SK-N-SH (cell line): ENCODE measurements at regions not wholly inside any gene's neighbourhood (a gene's known extent, or its start where the extent isn't known, plus 50 kb on each side); places are given as distances from the start of the nearest gene placed in this dataset.

ENCODE experiments used
- CTCF ChIA-PET: fragments of 300-600, 350-600 bp; formaldehyde crosslinking; extraction: SDS; loops from one replicate; lab custom pipeline; 2021; lab: Yijun Ruan, JAX
- POLR2A ChIA-PET: fragments of 350-600 bp; sonication (Branson Sonifier 250); formaldehyde crosslinking; extraction: SDS; loops from one replicate; lab custom pipeline; 2020; ENCODE audit warnings: antibody characterized with exemption, inconsistent platforms; lab: Yijun Ruan, JAX
- DNase-seq: peaks from one replicate; pipeline ENCODE4 v3.0.0; 2012
- H2AFZ ChIP-seq: fragments of 200-600 bp; sonication (generic); 2 replicates; pipeline ENCODE4 v1.8.1; 2016; ENCODE audit warnings: antibody characterized with exemption, mild to moderate bottlenecking, low read depth
- H3F3A ChIP-seq: fragments of 200-600 bp; sonication (generic); replicated peaks from 2 replicates; pipeline ENCODE3; 2016; ENCODE audit warnings: antibody characterized with exemption, mild to moderate bottlenecking; ENCODE audit not compliant: insufficient read depth
- H3K27ac ChIP-seq, 2 experiments: fragments of 200-500 bp in 1 of 2; fragments of 200-600 bp in 1 of 2; sonication (Bioruptor generic) in 1 of 2; sonication (generic), shearing (Covaris generic) in 1 of 2; 2 replicates each; pipeline versions ENCODE4 v1.5.1 to v1.6.1; 2014 to 2016; ENCODE audit warnings: low read depth in 2 of 2, inconsistent platforms in 1 of 2, low read length in 1 of 2, mild to moderate bottlenecking in 1 of 2, mixed read lengths in 1 of 2
- H3K27me3 ChIP-seq: fragments of 200-600 bp; sonication (generic), shearing (Covaris generic); 2 replicates; pipeline ENCODE4 v1.6.1; 2016; ENCODE audit warnings: mixed run types; ENCODE audit not compliant: insufficient read depth
- H3K36me3 ChIP-seq, 2 experiments: fragments of 200-500 bp in 1 of 2; fragments of 200-600 bp in 1 of 2; sonication (Bioruptor generic) in 1 of 2; sonication (generic) in 1 of 2; replicated peaks in 1 of 2; 2 replicates each; pipeline versions ENCODE3 to v1.5.1; 2014 to 2016; ENCODE audit warnings: low read length in 1 of 2, mild to moderate bottlenecking in 1 of 2; ENCODE audit not compliant: insufficient read depth in 2 of 2, control insufficient read depth in 1 of 2
- H3K4me1 ChIP-seq, 2 experiments: fragments of 200-500 bp in 1 of 2; fragments of 200-600 bp in 1 of 2; sonication (Bioruptor generic) in 1 of 2; sonication (generic), shearing (Covaris generic) in 1 of 2; 2 replicates each; pipeline versions ENCODE4 v1.5.1 to v1.6.1; 2014 to 2016; ENCODE audit warnings: low read depth in 1 of 2, low read length in 1 of 2, mixed run types in 1 of 2; ENCODE audit not compliant: insufficient read depth in 2 of 2, control insufficient read depth in 1 of 2
- H3K4me2 ChIP-seq: fragments of 200-600 bp; sonication (generic), shearing (Covaris generic); 2 replicates; pipeline ENCODE4 v1.6.1; 2017; ENCODE audit warnings: mixed run types
- H3K4me3 ChIP-seq, 2 experiments: fragments of 200-500 bp in 1 of 2; fragments of 200-600 bp in 1 of 2; sonication (Bioruptor generic) in 1 of 2; sonication (generic), shearing (Covaris generic) in 1 of 2; 2 replicates each; pipeline versions ENCODE4 v1.5.1 to v1.8.1; 2014 to 2016; ENCODE audit warnings: low read depth in 2 of 2, inconsistent platforms in 1 of 2, low read length in 1 of 2, mild to moderate bottlenecking in 1 of 2, mixed read lengths in 1 of 2, moderate library complexity in 1 of 2
- H3K79me2 ChIP-seq: fragments of 200-600 bp; sonication (generic); 2 replicates; pipeline ENCODE4 v1.8.1; 2017; ENCODE audit warnings: mild to moderate bottlenecking; ENCODE audit not compliant: insufficient read depth
- H3K9ac ChIP-seq: fragments of 200-600 bp; sonication (generic); 2 replicates; pipeline ENCODE4 v1.6.1; 2017; ENCODE audit warnings: mixed run types
- H3K9me2 ChIP-seq: fragments of 200-600 bp; sonication (generic); 2 replicates; pipeline ENCODE4 v1.6.1; 2017; ENCODE audit warnings: mixed run types
- H3K9me3 ChIP-seq: fragments of 200-600 bp; sonication (generic); 2 replicates; pipeline ENCODE4 v1.6.1; 2017; ENCODE audit warnings: mixed run types, mild to moderate bottlenecking, moderate library complexity
- H4K20me1 ChIP-seq: fragments of 200-600 bp; sonication (generic); 2 replicates; pipeline ENCODE4 v1.6.1; 2017; ENCODE audit warnings: mild to moderate bottlenecking, mixed run types; ENCODE audit not compliant: insufficient read depth
- CHD2 ChIP-seq: fragments of 150-350 bp; IDR thresholded peaks from 2 replicates; pipeline ENCODE4 v1.6.1; 2018; ENCODE audit warnings: low read length; ENCODE audit not compliant: partially characterized antibody
- FOSL2 ChIP-seq: IDR thresholded peaks from 2 replicates; pipeline ENCODE4 v1.4.0; 2012; ENCODE audit warnings: low read depth, mild to moderate bottlenecking, moderate library complexity, borderline replicate concordance
- FOXJ3 ChIP-seq: sonication (generic); formaldehyde crosslinking; IDR thresholded peaks from 2 replicates; pipeline ENCODE4 v1.5.1; 2020; ENCODE audit warnings: mild to moderate bottlenecking, missing genetic modification reagents
- GATA2 ChIP-seq: sonication (generic); formaldehyde crosslinking; IDR thresholded peaks from 2 replicates; pipeline ENCODE4 v1.5.0; 2020; ENCODE audit warnings: mild to moderate bottlenecking, missing genetic modification reagents
- IRF3 ChIP-seq: fragments of 150-350 bp; IDR thresholded peaks from 2 replicates; pipeline ENCODE4 v1.6.1; 2016; ENCODE audit warnings: mild to moderate bottlenecking, low read depth, low read length
- JUND ChIP-seq: IDR thresholded peaks from 2 replicates; pipeline ENCODE4 v1.4.0; 2012
- MXI1 ChIP-seq: IDR thresholded peaks from 2 replicates; pipeline ENCODE4 v1.6.1; 2012; ENCODE audit warnings: mild to moderate bottlenecking, low read depth, low read length, improper control_type of control experiment
- NFIC ChIP-seq: IDR thresholded peaks from 2 replicates; pipeline ENCODE4 v1.4.0; 2012; ENCODE audit warnings: borderline replicate concordance
- NRF1 ChIP-seq: IDR thresholded peaks from 2 replicates; pipeline ENCODE4 v1.6.1; 2012; ENCODE audit warnings: low read depth, mild to moderate bottlenecking, low read length
- PBX3 ChIP-seq: IDR thresholded peaks from 2 replicates; pipeline ENCODE4; 2012
- RAD21 ChIP-seq: IDR thresholded peaks from 2 replicates; pipeline ENCODE4 v1.6.1; 2012; ENCODE audit warnings: mild to moderate bottlenecking, low read length
- RFX5 ChIP-seq: IDR thresholded peaks from 2 replicates; pipeline ENCODE4 v1.6.1; 2012; ENCODE audit warnings: mild to moderate bottlenecking, improper control_type of control experiment, low read length
- TAF1 ChIP-seq: IDR thresholded peaks from 2 replicates; pipeline ENCODE4 v1.6.1; 2012; ENCODE audit warnings: low read depth, mild to moderate bottlenecking, low read length, moderate library complexity, borderline replicate concordance
- TEAD4 ChIP-seq: IDR thresholded peaks from 2 replicates; pipeline ENCODE4 v1.4.0; 2012; ENCODE audit warnings: mild to moderate bottlenecking, borderline replicate concordance; ENCODE audit not compliant: insufficient read depth
- USF2 ChIP-seq: fragments of 150-350 bp; IDR thresholded peaks from 2 replicates; pipeline ENCODE4 v1.6.1; 2017; ENCODE audit warnings: antibody characterized with exemption, low read length, low read depth, borderline replicate concordance
- YY1 ChIP-seq: IDR thresholded peaks from 2 replicates; pipeline ENCODE4 v1.4.0; 2012; ENCODE audit warnings: low read depth, mild to moderate bottlenecking
- WGBS: methylation state at CpG from one replicate; pipeline ENCODE4 v1.1.6; 2017; ENCODE audit warnings: low lambda C conversion rate; 5-methylcytosine and 5-hydroxymethylcytosine counted together
- TF ChIP-seq, protein P1 (sequence below): IDR thresholded peaks from 2 replicates; pipeline ENCODE4 v1.6.1; 2012; ENCODE audit warnings: mild to moderate bottlenecking, low read depth, low read length, moderate library complexity
- TF ChIP-seq, protein P2 (sequence below): IDR thresholded peaks from 2 replicates; pipeline ENCODE4 v1.4.0; 2012; ENCODE audit warnings: low read depth

GRCh38 chr20:53706008-53706465 lies 112.4 kb upstream of the ZNF217 start:
- H3K9me2 ChIP-seq, result no peaks in the 10 kb centered on the region
- no peaks in the 10 kb centered on the region for H4K20me1 ChIP-seq
- no peaks in the 10 kb centered on the region for H3K36me3 ChIP-seq
- no peak overlapping the region for H3K4me3 ChIP-seq
- no peak for DNase-seq
- H3K79me2 ChIP-seq, result no peaks in the 10 kb centered on the region
- H3K27ac ChIP-seq, result peak overlapping the region in 1 of 2 experiments; percentile 62; a peak in 3 of 4 replicates
- ChIA-PET POLR2A (interaction anchor here (0.6 kb wide), 1 partner anchor 8 kb away, joined by 3 read pairs; no protein-coding TSS in a partner anchor), CTCF (no interaction called here)
- H3K9ac ChIP-seq, result no peak overlapping the region
- 90% methylated on average over 2 of the region's 2 CpGs for WGBS
- no peak overlapping the region; the same call in 1 of the 2 replicates for H2AFZ ChIP-seq
- TF ChIP-seq FOXJ3 (no peak), RFX5 (no peak), TEAD4 (no peak), GATA2 (CRISPR knock-in tag) (no peak), PBX3 (no peak), MXI1 (no peak), USF2 (no peak), JUND (no peak), CHD2 (no peak), TAF1 (no peak), NRF1 (no peak), IRF3 (no peak), RAD21 (no peak), YY1 (no peak), FOSL2 (no peak), NFIC (no peak)
- TF ChIP-seq, protein P1, sequence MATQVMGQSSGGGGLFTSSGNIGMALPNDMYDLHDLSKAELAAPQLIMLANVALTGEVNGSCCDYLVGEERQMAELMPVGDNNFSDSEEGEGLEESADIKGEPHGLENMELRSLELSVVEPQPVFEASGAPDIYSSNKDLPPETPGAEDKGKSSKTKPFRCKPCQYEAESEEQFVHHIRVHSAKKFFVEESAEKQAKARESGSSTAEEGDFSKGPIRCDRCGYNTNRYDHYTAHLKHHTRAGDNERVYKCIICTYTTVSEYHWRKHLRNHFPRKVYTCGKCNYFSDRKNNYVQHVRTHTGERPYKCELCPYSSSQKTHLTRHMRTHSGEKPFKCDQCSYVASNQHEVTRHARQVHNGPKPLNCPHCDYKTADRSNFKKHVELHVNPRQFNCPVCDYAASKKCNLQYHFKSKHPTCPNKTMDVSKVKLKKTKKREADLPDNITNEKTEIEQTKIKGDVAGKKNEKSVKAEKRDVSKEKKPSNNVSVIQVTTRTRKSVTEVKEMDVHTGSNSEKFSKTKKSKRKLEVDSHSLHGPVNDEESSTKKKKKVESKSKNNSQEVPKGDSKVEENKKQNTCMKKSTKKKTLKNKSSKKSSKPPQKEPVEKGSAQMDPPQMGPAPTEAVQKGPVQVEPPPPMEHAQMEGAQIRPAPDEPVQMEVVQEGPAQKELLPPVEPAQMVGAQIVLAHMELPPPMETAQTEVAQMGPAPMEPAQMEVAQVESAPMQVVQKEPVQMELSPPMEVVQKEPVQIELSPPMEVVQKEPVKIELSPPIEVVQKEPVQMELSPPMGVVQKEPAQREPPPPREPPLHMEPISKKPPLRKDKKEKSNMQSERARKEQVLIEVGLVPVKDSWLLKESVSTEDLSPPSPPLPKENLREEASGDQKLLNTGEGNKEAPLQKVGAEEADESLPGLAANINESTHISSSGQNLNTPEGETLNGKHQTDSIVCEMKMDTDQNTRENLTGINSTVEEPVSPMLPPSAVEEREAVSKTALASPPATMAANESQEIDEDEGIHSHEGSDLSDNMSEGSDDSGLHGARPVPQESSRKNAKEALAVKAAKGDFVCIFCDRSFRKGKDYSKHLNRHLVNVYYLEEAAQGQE, result no peak
- TF ChIP-seq, protein P2, sequence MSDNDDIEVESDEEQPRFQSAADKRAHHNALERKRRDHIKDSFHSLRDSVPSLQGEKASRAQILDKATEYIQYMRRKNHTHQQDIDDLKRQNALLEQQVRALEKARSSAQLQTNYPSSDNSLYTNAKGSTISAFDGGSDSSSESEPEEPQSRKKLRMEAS, result no peak
- H3K4me2 ChIP-seq, result no peak overlapping the region
- H3K27me3 ChIP-seq, result no peaks in the 10 kb centered on the region
- H3K9me3 ChIP-seq, result no peaks in the 10 kb centered on the region
- H3F3A ChIP-seq, result peaks cover 16% of the 10 kb centered on the region
- H3K4me1 ChIP-seq, result peaks cover 0 to 22% of the 10 kb centered on the region in 2 experiments; a peak in 2 of 4 replicates
